GM19351 (cell line): ENCODE measurements at regions not wholly inside any gene's neighbourhood (a gene's known extent, or its start where the extent isn't known, plus 50 kb on each side); places are given as distances from the start of the nearest gene placed in this dataset.

Experiments
- ATAC-seq: cut with Tn5 transposase; IDR thresholded peaks from one replicate; pipeline ENCODE4 v1.9.1; 2021; ENCODE audit warnings: mild to moderate bottlenecking, moderate library complexity; ENCODE audit not compliant: unreplicated experiment

DNA sequence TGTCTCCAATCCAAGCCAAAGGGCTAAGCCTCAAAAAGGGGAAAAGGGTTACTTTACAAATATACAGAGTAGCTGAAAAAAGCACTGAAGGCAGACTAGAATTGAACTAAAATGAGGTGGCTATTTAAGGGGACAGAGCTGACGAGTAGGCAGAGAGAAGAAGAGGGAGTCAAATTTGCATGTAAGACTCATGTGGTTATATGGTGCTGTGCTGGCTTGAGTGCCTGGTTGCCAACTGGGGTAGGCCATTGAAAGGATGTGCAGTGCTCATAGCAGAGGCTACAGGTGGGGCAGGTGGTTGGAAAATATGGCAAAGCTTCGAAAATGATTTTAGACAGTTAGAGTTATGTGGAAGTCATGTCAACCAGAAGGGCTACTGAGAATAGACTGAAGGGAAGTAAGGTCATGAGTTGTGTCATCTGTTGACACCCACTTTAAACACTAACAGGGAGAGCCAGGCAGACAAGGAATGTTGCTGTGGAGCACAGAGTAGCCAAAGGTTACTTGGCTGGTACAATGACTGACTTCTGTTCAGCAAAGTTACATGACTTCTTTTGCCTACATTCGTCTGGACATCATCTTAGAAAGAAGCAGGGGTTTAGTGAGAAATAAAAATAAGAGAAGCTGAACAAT lies 1210.4 kb downstream of the ADGRL3 start:
- no peak for ATAC-seq

DNA sequence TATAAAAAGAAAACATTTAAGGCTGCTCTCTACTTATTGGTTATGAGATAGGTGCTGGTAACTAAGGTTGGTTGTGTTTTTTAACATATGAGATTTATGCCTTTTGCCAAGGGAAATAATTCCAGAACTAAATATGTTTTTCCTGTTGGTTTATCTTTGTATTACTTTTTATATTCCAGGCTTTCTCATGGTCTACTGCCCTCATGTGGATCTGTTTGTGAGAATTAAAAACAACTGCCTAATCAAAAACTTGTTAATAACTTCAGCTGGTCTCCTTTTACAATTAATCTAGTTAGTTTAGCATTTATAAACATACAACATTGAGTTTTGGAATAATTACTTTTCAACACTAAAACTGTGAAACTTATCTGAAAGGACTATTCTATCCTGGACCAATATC lies 1208.3 kb downstream of the ADGRL3 start:
- no peak for ATAC-seq

DNA sequence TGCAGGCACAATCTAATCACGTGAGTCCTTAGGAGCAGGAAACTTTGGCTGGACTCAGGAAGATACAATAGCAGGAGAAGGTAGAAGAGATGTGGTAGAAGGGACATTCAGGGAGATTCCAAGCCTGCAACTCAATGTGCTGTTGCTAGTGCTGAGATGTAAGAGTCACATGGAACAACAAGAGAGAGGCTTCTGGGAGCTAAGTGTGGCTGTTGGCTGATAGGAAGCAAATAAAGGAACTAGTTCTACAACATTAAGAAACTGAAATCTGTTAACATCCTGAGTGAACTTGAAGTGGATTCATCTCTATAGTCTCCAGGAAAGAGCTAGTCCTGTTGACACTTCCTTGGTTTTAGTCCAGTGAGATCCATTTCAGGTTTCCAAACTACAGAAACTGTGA lies 1207.4 kb downstream of the ADGRL3 start:
- ATAC-seq: no peak

DNA sequence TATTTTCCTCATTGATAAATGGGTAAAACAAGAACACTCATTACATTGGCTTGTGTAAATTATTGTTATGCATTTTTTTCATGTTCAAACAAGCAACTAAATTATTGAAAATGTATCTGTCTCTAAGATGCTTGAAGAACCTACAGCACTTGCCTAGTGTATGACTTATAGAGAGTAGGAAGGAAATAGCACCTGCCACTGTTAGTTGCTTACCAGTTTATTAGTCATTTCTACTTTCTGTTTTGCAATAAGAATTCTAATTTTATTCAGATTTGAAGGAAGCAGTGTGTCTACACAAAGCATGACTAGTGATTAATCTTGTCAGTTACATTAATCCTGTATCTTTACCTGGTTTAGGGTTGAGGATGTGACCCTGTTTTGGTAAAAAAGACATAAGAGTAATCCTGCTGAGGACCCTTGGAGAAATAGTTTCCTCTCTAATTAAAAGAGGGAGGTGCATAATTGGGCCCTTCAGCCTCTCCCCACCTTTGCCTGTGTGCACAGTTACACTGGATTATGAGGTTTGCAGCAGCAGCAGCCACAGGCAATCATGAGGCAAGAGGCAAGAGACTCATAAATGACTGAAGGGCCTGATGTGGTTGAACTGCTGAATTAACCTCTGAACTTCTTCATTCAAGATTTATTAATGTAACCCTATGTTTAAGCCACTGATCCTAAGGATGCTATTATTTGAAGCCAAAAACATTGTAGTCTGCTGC lies 1202.1 kb downstream of the ADGRL3 start:
- no peak for ATAC-seq

DNA sequence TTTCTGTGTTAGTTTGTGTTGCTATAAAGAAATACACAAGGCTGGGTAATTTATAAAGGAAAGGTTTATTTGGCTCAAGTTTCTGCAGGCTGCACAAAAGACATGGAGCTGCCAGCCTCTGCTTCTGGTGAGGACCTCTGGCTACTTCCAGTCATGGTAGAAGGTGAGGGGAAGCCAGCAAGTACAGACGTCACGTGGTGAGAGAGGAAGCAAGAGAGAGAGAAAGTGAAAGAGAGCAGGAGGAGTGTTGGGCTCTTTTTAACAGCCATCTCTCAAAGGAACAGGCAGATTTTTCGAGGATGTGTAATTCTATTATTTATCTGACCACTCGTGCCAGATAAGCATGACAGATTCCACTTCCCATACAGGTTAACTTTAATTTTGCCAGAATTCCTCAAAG lies 1199.1 kb downstream of the ADGRL3 start:
- peak; percentile 74 for ATAC-seq

DNA sequence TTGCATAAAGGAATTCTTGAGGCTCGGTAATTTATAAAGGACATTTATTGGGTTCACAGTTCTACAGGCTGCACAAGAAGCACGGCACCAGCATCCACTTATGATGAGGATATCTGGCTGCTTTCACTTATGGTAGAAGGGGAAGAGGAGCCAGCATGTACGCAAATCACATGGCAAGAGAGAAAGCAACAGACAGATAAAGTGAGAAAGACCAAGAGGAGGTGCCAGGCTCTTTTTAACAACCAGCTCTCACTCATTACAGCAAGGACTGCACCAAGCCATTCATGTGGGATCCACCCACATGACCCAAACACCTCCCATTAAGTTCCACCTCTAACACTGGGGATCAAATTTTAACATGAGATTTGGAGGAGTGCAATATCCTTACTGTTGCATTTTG lies 1198.2 kb downstream of the ADGRL3 start:
- no peak for ATAC-seq

DNA sequence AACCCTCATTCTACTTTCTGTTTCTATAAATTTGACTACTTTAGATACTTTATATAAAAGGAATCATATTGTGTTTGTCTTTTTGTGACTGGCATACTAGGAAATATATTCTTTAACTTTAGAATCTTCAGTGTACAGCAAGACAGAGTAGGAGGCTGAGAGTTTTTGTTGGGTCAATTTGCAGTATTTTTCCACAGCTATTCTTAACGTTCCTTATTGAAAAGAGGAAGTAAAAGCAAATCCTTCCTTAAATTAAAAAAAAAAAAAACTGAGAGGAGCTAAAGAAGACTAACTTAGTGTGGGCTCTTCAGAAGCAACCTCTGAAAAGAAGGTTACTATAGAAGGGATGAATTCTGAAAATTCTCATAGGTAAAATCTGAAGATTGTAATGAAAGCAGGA lies 1194.6 kb downstream of the ADGRL3 start:
- no peak for ATAC-seq

DNA sequence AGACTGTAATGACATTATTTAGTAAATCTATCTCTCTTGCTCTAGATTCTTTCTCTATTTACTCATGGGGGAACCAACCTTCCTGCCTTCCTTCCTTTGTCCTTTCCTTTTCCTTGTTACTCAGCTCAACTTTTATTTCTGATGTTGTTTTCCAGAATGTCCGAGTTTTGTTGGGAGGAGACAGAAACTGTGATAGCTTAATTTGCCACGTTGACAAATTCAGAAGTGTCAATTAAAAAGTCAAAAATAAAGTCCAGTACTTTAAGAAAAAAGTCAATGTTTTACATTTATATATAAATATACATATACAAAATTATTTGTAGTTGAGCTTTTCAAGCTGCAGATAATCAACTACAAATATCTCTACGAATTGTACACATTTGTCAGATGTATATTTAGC lies 1187.7 kb downstream of the ADGRL3 start:
- no peak for ATAC-seq

DNA sequence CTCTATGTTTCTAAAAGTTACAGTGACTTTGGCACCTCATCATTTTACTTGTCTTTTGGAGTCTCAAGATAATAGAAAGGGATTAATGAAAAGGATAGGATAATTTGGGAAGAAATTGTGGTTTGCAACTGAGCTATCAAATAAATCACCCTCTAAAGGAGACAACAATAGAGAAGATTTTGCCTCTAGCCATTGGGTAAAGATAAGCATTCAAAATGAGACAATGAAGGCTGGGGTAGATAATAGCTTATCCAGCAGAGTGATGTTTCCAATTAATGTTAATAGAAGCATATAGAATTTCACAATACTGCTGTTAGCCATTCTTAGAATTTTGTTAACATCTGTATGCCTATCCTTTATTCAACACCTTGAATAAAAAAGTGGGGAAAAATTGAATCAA lies 1177.6 kb downstream of the ADGRL3 start:
- no peak for ATAC-seq

DNA sequence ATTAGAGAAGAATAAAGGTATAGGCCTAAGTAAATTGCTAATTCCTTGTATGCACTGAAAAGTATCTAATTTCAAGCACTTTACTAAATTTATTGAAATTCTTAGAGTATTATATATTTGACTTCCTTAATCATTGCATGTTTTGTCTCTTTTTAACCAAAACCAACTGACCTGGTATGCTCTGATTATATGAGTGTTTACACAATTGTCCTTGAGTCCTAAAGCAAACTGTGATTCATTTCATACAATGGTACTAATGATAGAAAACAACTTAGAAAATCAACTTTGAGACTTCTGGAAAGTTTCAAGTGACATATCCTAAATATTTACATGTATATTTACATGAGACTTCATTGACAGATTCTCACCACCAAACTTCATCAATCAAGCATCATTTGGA lies 1177.1 kb downstream of the ADGRL3 start:
- ATAC-seq: no peak

DNA sequence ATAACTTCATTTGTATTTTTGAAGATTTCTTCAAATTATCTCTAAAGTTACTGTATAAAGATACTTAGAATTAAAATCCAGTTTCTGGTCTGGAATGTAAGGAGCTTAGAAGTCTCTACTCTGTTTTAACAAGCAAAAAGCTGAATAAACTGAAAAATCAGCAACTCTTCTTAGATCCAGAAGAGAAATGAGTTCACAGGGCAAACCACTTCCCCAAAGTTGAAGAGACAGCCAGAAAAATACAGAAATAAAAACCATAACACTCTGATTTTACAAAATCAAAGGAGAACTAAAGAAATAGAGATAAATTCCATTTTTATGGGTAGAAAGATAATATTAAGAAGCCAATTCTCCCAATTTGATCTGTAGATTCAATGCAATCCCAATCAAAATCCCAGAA lies 1166.8 kb downstream of the ADGRL3 start:
- no peak for ATAC-seq

DNA sequence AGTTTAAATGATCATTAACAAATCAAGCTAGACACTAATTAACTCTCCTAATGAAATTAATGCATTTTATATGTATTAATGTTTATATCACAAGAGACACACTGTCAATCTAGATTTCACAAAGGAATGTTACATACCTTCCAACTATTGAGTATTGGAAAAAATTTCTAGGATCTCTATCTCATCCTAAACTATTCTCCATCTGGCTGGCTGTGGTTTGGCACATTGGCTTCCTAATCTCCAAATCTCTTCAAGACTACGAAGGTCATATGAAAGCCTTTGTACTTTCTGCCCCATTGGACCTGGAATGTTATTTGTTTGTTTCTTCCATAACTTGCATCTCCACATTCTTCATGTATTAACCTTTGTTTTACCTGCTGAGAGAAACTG lies 1160.0 kb downstream of the ADGRL3 start:
- ATAC-seq: no peak

DNA sequence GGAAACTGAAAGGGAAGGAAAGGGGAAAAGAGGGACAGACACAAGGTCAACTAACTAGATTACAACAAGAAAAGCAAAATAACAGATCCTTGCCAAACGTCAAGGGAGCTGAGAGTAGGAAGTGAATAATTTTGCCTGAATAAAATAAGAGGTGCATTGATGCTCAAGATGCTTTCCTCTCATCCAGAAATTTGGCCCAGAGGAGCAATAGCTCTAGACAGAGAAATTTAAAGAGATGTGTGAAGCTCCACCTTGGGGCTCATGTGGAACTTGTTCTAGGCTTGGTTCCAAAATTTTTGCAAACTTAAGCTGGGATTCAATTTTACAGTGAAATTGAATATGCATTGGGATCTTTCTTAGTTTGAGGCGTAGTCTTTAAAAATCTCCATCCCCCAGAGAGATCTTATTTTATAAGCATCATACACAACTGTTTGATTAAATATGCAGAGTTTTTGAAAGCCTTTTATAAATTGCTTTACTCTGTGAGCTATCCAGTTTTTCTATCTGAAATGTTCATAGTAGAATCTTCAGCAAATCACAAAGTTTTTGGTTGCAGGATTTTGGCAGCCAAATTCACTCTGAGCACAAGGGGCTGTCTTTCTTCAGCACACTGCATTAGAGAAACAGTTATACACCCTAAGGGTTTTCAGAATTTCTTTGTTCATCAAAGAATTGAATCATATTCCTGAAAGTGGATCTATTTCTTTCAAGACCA lies 1159.5 kb downstream of the ADGRL3 start:
- ATAC-seq: no peak

DNA sequence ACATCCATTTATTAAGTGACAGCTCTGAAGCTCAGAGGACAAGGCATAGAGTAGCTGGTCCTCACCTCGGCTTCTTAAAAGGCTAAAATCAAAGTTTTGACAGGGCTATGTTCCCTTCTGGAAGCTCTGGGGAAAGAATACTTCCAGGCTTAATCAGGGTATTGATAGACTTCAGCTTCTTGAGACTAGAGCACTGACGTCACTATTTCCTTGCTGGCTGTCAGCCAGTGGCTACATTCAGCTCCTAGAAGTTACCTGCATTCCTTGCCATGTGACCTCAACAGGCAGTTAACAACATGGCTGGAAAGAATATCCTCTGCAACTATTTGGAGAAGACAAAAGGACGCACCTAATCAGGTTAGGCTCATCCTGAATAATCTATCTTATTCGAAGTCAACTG lies 1144.8 kb downstream of the ADGRL3 start:
- no peak for ATAC-seq

DNA sequence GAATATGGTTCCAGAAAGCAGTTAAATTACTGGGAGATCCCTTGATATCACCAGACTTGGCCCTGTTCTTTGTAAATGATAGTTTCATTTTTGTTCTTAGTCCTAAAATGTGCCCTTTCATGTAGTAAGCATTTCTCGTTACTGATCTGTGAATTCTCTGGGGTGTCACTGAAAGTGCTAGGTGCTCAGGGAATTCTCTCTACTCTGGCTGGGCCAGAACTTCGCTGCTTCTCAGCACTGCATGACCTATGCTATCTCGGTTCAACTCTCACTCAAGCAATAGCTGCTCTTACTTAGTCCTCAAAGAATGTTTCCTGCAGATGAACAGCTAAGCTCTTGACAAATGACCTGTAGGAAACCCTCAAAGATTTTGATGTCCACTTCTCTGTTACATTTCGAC lies 1144.3 kb downstream of the ADGRL3 start:
- no peak for ATAC-seq

DNA sequence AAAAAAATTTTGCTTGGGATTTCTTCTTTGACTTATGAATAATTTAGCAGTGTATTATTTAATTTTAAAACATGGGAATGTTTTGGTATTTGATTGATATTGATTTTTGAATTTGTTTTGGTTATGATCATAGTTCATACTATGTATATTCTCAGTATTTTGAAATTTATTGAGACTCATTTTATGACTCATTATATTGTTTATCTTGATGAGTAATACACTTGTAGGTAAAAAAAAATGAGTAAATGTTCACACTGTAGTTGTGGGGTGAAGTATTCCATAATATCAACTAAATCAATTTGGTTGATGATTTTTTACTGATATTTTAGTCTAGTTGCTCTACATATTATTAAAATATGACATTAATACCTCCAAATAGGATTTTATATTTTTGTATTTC lies 1142.2 kb downstream of the ADGRL3 start:
- ATAC-seq: no peak

DNA sequence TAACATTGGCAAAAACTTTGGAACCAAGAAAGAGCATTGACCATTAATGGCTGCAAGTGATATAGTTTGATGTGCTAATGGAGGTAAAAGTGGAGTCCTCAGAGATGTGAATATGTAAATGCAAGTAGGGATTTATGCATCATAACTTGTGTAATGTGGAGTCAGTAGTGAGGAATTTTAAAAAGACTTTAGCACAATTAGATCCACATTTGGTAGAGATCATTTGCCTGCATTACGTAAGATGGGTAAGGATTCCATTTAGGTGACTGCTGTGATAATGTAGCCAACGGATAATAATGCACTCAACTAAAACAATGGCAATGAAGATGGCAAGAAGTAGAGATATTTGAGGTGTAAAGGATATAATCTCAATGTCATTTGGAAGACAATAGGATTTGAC lies 1128.4 kb downstream of the ADGRL3 start:
- no peak for ATAC-seq

DNA sequence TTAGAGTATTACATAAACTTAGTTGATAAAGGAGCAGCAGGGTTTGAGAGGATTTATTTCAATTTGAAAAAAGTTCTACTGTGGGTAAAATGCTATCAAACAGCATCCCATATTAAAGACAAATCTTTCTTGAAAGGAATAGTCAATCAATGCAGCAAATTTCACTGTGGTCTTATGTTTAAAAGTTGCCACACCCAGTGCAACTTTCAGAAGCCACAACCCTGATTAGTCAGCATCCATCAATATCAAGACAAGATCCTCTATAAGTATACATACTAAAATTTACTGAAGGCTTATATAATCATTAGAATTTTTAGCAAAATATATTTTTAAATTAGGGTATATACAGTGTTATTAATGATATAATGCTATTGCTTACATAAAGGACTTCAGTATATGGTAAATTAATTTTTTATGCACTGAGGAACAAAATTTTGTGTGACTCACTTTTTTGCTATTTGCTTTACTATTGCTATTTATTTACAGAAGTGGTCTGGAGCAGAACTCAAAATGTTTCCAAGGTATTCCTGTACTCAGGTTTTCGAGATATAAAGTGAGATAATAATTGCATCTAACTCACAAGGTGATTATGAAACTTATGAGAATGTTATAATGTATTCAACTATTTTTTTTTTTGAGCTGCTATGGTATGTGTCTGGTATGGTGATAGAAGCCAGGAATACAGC lies 1127.6 kb downstream of the ADGRL3 start:
- ATAC-seq: no peak

DNA sequence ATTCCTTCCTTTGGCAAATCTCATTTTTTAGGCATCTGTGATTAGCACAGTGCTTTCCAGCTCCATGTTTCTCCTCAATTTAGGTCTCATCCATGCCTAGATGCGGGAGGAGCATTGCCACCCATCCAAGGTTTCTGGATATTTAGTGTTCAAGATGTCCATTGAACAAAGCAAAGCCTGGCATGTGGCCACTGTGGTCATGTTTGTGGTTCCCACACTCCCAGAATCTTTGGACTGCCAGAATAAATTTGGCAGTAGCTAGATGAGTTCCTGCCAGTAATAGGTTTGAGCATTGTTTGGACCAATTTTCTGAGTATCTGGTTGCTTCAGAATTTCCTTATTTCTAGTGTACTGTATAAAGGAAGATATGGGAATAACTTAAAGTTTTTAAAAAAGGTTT lies 1124.1 kb downstream of the ADGRL3 start:
- ATAC-seq: no peak

DNA sequence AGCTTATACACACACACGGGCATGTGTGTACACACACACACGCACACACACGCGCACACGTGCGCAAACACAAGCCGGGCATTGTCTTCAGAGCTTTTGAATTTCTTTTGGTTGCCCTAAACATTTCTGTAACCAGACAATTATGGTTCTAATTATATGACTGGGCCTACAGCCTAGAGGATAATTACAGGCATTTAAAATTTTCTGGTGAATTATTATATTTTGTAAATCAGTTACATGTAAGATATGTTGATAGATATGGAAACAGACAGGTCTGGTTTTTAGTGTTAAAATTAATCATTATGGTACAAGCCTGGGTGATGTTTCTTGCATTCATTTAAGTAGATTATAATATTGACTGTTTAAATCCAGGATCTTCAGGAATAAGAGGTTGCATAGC lies 1120.5 kb downstream of the ADGRL3 start:
- no peak for ATAC-seq

DNA sequence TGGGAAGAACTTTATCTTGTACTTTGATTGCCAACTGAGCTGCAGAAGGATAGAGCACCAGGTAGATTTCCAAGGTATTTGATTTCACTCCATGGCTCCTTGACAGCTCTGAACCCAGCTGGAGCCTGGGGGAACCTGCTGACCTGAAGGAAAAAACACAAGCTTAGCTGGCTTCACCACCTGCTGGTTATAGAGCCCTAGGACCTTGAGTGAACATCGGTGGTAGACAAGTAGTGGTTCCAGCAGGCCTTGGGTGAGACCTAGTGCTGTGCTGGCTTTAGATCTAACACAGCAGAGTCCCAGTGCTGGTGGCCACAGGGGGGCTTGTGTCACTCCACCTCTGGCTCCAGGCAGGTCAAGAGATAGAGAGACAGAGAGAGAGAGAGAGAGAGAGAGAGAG lies 1102.6 kb downstream of the ADGRL3 start:
- no peak for ATAC-seq

DNA sequence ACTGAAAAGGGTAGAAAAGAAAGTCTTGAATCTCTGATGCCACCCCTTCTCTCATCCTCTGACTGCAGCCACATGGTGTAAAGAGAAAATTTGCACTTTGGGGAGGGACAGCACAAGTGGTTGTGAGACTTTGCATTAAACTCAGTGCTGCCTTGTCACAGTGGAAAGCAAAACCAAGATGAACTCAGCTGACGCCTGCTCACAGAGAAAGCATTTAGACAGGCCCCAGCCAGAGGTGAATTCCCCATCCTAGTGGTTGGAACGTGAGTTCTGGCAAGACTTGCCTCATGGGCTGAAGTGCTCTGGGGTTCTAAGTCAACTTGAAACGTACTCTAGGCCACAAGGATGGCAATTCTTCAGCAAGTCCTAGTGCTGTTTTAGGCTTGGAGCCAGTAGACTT lies 1101.4 kb downstream of the ADGRL3 start:
- ATAC-seq: no peak
